Endodermal cell (in vitro differentiated cells): ENCODE measurements at regions not wholly inside any gene's neighbourhood (a gene's known extent, or its start where the extent isn't known, plus 50 kb on each side); places are given as distances from the start of the nearest gene placed in this dataset.
"Not testable (repeated sequence)": the region's sequence is repeated elsewhere in the genome, so short reads cannot be mapped to it uniquely, and the experiment has no call there.

Source experiments
- DNase-seq: peaks from one replicate; pipeline ENCODE4 v3.0.0-alpha.2; 2017
- H3K27ac ChIP-seq: 2 replicates; pipeline ENCODE4 v1.5.1; 2013; ENCODE audit warnings: mild to moderate bottlenecking, low read depth, low read length, moderate library complexity
- H3K27me3 ChIP-seq: 2 replicates; pipeline ENCODE4 v1.6.1; 2013; ENCODE audit warnings: mild to moderate bottlenecking, low read length, moderate library complexity; ENCODE audit not compliant: insufficient read depth, control insufficient read depth, poor library complexity, severe bottlenecking
- H3K36me3 ChIP-seq: 2 replicates; pipeline ENCODE4 v1.7.0; 2013; ENCODE audit warnings: mild to moderate bottlenecking, low read length, moderate library complexity; ENCODE audit not compliant: control insufficient read depth, insufficient read depth
- H3K4me1 ChIP-seq: one replicate; pipeline ENCODE4 v1.7.0; 2013; ENCODE audit warnings: low read length; ENCODE audit not compliant: control insufficient read depth, insufficient read depth
- H3K4me3 ChIP-seq: 2 replicates; pipeline ENCODE4 v1.5.1; 2013; ENCODE audit warnings: mild to moderate bottlenecking, low read length, moderate library complexity
- H3K9ac ChIP-seq: 2 replicates; pipeline ENCODE4 v1.6.1; 2013; ENCODE audit warnings: mild to moderate bottlenecking, low read length, moderate library complexity; ENCODE audit not compliant: poor library complexity, severe bottlenecking; ENCODE audit errors: extremely low read depth
- H3K9me3 ChIP-seq: 2 replicates; pipeline ENCODE4 v1.6.1; 2013; ENCODE audit warnings: mild to moderate bottlenecking, low read length, moderate library complexity; ENCODE audit not compliant: control insufficient read depth
- H3K27ac Mint-ChIP-seq: 2 replicates; pipeline ENCODE4 v1.8.0; 2020; ENCODE audit warnings: mixed read lengths
- H3K27me3 Mint-ChIP-seq: 2 replicates; pipeline ENCODE4 v1.8.0; 2021; ENCODE audit warnings: mild to moderate bottlenecking, mixed read lengths; ENCODE audit not compliant: insufficient read depth
- H3K36me3 Mint-ChIP-seq: 2 replicates; pipeline ENCODE4 v1.8.0; 2020; ENCODE audit warnings: low read depth, mixed read lengths
- H3K4me1 Mint-ChIP-seq: 2 replicates; pipeline ENCODE4 v1.8.0; 2020; ENCODE audit warnings: mixed read lengths
- H3K4me3 Mint-ChIP-seq: 2 replicates; pipeline ENCODE4 v1.8.0; 2020; ENCODE audit warnings: mild to moderate bottlenecking, moderate library complexity, mixed read lengths
- H3K9me3 Mint-ChIP-seq: 2 replicates; pipeline ENCODE4 v1.8.0; 2020; ENCODE audit warnings: mild to moderate bottlenecking, mixed read lengths
- CTCF ChIP-seq: fragments of 200-600 bp; sonication (generic); conservative IDR thresholded peaks from 2 replicates; pipeline ENCODE4 v1.5.0; 2021; ENCODE audit warnings: antibody characterized with exemption, mild to moderate bottlenecking
- WGBS, 2 experiments: methylation state at CpG; one replicate each; pipeline versions ENCODE4 v1.1.5 to v1.1.7; 2013; ENCODE audit warnings: missing lambda C conversion rate in 2 of 2, mixed read lengths in 1 of 2; ENCODE audit not compliant: insufficient coverage in 1 of 2, insufficient read length in 1 of 2; 5-methylcytosine and 5-hydroxymethylcytosine counted together

- not testable (repeated sequence) for H3K27me3 Mint-ChIP-seq, H3K4me1 Mint-ChIP-seq, H3K4me3 ChIP-seq, H3K27me3 ChIP-seq, H3K9ac ChIP-seq, H3K4me1 ChIP-seq, H3K36me3 ChIP-seq, H3K36me3 Mint-ChIP-seq, H3K27ac Mint-ChIP-seq, H3K9me3 Mint-ChIP-seq, H3K9me3 ChIP-seq, H3K4me3 Mint-ChIP-seq, H3K27ac ChIP-seq
- WGBS, 2 experiments = 69% methylated on average over 11 of the region's 21 CpGs; no CpG with 5 or more reads in 1 of the 2 experiments
- peak; percentile 17 for TF ChIP-seq CTCF
- DNase-seq = peak; percentile 52
These were observed 64.0 kb upstream of the LYSMD4 start for GRCh38 chr15:99796940-99797870.

- not testable (repeated sequence) for H3K27ac Mint-ChIP-seq, H3K4me3 ChIP-seq, H3K4me3 Mint-ChIP-seq, H3K4me1 ChIP-seq, H3K36me3 Mint-ChIP-seq, H3K9me3 Mint-ChIP-seq, H3K27ac ChIP-seq, H3K27me3 ChIP-seq, H3K9me3 ChIP-seq, H3K9ac ChIP-seq, H3K4me1 Mint-ChIP-seq, H3K36me3 ChIP-seq
- peak; percentile 73 for TF ChIP-seq CTCF
- peaks cover 11% of the 10 kb centered on the region for H3K27me3 Mint-ChIP-seq
- DNase-seq = peak; percentile 80
- 84 to 87% methylated on average over 6 to 21 of the region's 22 CpGs for WGBS, 2 experiments
These were observed 58.9 kb upstream of the LYSMD4 start for GRCh38 chr15:99791881-99792807.

- H3K27ac Mint-ChIP-seq, H3K9me3 Mint-ChIP-seq, H3K36me3 ChIP-seq, H3K9me3 ChIP-seq, H3K36me3 Mint-ChIP-seq, H3K4me1 ChIP-seq, H3K4me1 Mint-ChIP-seq, H3K9ac ChIP-seq, H3K27ac ChIP-seq, H3K4me3 Mint-ChIP-seq, H3K4me3 ChIP-seq: not testable (repeated sequence)
- peaks cover 19% of the 10 kb centered on the region for H3K27me3 Mint-ChIP-seq
- 86 to 97% methylated on average over 5 to 7 of the region's 7 CpGs for WGBS, 2 experiments
- DNase-seq = peak; percentile 71
- peaks cover 20% of the 10 kb centered on the region for H3K27me3 ChIP-seq
These were observed 57.5 kb upstream of the LYSMD4 start for GRCh38 chr15:99790751-99791150.
